ENCODE measurements at regions not wholly inside any gene's neighbourhood (a gene's known extent, or its start where the extent isn't known, plus 50 kb on each side); places are given as distances from the start of the nearest gene placed in this dataset.

GRCh38 chr6:115668211-115668610, 392.5 kb downstream of the FRK start:
- H3K36me3 ChIP-seq (ENCODE audit: insufficient read depth, low read depth, low read length): no peaks in the 10 kb centered on the region

GRCh38 chr6:115667478-115668026, 393.1 kb downstream of the FRK start:
- H3K9ac ChIP-seq (ENCODE audit: low read depth, low read length): no peak overlapping the region
- no peak overlapping the region for H3K4me3 ChIP-seq (ENCODE audit: low read length)
- H3K36me3 ChIP-seq (ENCODE audit: insufficient read depth, low read depth, low read length): no peaks in the 10 kb centered on the region
- no peaks in the 10 kb centered on the region for H3K4me1 ChIP-seq (ENCODE audit: insufficient read depth, low read length)
- H3K9me3 ChIP-seq (ENCODE audit: insufficient read depth, low read depth, low read length): no peaks in the 10 kb centered on the region
- H3K27ac ChIP-seq (ENCODE audit: low read length): no peak overlapping the region
- H3K27me3 ChIP-seq (ENCODE audit: insufficient read depth, low read length): no peaks in the 10 kb centered on the region

More at GRCh38 chr6:115668211-115668610, 392.5 kb downstream of the FRK start:
- Histone ChIP-seq H3K9ac (ENCODE audit: low read depth, low read length) (no peak overlapping the region), H3K9me3 (ENCODE audit: insufficient read depth, low read depth, low read length) (no peaks in the 10 kb centered on the region), H3K27me3 (ENCODE audit: insufficient read depth, low read length) (no peaks in the 10 kb centered on the region), H3K4me3 (ENCODE audit: low read length) (no peak overlapping the region), H3K4me1 (ENCODE audit: insufficient read depth, low read length) (no peaks in the 10 kb centered on the region), H3K27ac (ENCODE audit: low read length) (no peak overlapping the region)

DNA sequence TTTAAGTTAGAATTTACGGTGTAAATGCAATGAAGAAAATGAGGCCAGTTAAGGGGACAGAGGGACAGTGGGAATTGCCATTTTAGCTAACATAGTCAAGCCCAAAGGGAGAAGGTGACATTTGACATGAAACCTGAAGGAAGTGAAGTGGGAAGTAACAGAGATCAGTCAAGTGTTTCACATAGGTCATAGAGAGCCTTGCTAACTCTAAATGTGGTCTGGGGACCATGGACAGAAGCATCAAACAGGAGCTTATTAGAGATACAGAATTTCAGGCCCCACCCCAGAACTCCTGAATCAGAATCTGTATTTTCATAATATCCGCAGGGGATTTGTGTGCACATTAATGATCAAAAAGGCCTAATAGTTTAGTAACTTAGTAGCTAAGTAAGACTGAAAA, 393.7 kb downstream of the FRK start:
- H3K4me3 ChIP-seq (ENCODE audit: low read length): no peak overlapping the region
- H3K27me3 ChIP-seq (ENCODE audit: insufficient read depth, low read length): no peaks in the 10 kb centered on the region
- H3K27ac ChIP-seq (ENCODE audit: low read length): no peak overlapping the region
- H3K9me3 ChIP-seq (ENCODE audit: insufficient read depth, low read depth, low read length): no peaks in the 10 kb centered on the region
- no peaks in the 10 kb centered on the region for H3K36me3 ChIP-seq (ENCODE audit: insufficient read depth, low read depth, low read length)
- H3K9ac ChIP-seq (ENCODE audit: low read depth, low read length): no peak overlapping the region
- no peaks in the 10 kb centered on the region for H3K4me1 ChIP-seq (ENCODE audit: insufficient read depth, low read length)

DNA sequence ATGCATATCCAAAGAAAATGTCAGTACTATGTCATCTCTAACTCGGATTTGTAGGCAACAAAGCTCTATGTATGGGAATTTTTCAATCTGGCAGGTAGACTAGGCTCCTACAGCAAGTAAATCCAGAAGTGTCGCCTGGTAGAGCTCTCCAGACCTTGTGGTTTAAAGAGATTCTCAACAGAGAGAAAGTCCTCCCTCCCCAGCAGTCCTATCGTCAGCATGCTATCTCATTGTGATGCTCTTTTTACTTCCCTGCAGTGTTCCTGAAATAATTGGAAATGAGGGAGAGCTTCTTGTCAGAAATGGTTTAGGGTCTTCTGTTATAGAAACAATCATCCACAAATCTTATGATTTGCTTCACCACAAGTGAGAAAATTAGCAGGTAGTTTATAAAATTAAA, 395.4 kb downstream of the FRK start:
- no peak overlapping the region for H3K27ac ChIP-seq (ENCODE audit: low read length)
- no peaks in the 10 kb centered on the region for H3K27me3 ChIP-seq (ENCODE audit: insufficient read depth, low read length)
- no peak overlapping the region for H3K9ac ChIP-seq (ENCODE audit: low read depth, low read length)
- H3K36me3 ChIP-seq (ENCODE audit: insufficient read depth, low read depth, low read length): no peaks in the 10 kb centered on the region
- no peaks in the 10 kb centered on the region for H3K9me3 ChIP-seq (ENCODE audit: insufficient read depth, low read depth, low read length)
- H3K4me1 ChIP-seq (ENCODE audit: insufficient read depth, low read length): no peaks in the 10 kb centered on the region
- H3K4me3 ChIP-seq (ENCODE audit: low read length): no peak overlapping the region

DNA sequence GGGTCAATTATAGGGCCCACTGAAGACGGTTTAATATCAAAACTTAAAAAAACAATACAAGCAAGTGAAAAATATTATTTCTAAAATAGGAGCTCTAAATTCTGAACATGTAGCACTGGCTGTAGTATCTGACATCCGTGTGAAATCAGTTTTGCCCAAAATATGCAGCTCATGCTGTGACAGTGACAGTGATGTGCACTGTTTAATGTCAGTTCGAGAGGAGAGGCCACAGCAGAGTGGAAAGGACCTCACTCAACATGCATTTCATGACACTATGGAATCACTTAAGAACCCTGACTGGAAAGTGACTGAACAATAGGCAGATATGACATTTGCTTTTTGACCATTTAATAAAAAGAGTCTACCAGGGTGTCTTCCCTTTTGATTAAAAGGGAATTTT, 397.0 kb downstream of the FRK start:
- H3K4me1 ChIP-seq (ENCODE audit: insufficient read depth, low read length): no peaks in the 10 kb centered on the region
- no peak overlapping the region for H3K9ac ChIP-seq (ENCODE audit: low read depth, low read length)
- no peak overlapping the region for H3K27ac ChIP-seq (ENCODE audit: low read length)
- no peaks in the 10 kb centered on the region for H3K9me3 ChIP-seq (ENCODE audit: insufficient read depth, low read depth, low read length)
- no peaks in the 10 kb centered on the region for H3K36me3 ChIP-seq (ENCODE audit: insufficient read depth, low read depth, low read length)
- no peak overlapping the region for H3K4me3 ChIP-seq (ENCODE audit: low read length)
- no peaks in the 10 kb centered on the region for H3K27me3 ChIP-seq (ENCODE audit: insufficient read depth, low read length)

- H3K9ac ChIP-seq (ENCODE audit: low read depth, low read length): no peak overlapping the region
- no peak overlapping the region for H3K4me3 ChIP-seq (ENCODE audit: low read length)
- no peaks in the 10 kb centered on the region for H3K4me1 ChIP-seq (ENCODE audit: insufficient read depth, low read length)
- no peaks in the 10 kb centered on the region for H3K27me3 ChIP-seq (ENCODE audit: insufficient read depth, low read length)
- H3K36me3 ChIP-seq (ENCODE audit: insufficient read depth, low read depth, low read length): no peaks in the 10 kb centered on the region
- H3K9me3 ChIP-seq (ENCODE audit: insufficient read depth, low read depth, low read length): no peaks in the 10 kb centered on the region
- no peak overlapping the region for H3K27ac ChIP-seq (ENCODE audit: low read length)
Observed at GRCh38 chr6:115643762-115644161, 416.9 kb downstream of the FRK start.

DNA sequence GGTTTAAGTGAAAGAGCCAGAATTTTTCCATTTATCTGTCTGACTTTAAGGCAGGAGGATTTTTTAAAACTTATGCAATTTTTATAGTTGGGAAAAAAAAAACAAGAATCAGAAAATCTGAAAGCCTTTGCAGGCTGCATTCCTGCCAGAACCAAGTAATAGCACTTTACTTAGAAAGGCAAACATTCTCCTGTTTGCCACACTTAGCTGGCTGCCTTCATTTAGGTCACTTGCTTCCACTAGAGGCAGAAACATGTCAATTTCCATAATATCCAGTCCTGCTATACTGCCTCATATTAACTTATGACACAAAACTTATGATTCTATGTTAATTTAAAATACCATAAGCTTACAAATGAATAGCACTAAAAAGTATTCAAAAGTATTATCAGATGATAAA, 425.8 kb downstream of the FRK start:
- H3K4me1 ChIP-seq (ENCODE audit: insufficient read depth, low read length): no peaks in the 10 kb centered on the region
- no peak overlapping the region for H3K4me3 ChIP-seq (ENCODE audit: low read length)
- no peaks in the 10 kb centered on the region for H3K9me3 ChIP-seq (ENCODE audit: insufficient read depth, low read depth, low read length)
- no peaks in the 10 kb centered on the region for H3K27me3 ChIP-seq (ENCODE audit: insufficient read depth, low read length)
- H3K9ac ChIP-seq (ENCODE audit: low read depth, low read length): no peak overlapping the region
- H3K36me3 ChIP-seq (ENCODE audit: insufficient read depth, low read depth, low read length): no peaks in the 10 kb centered on the region
- H3K27ac ChIP-seq (ENCODE audit: low read length): no peak overlapping the region

GRCh38 chr6:115634131-115634530, 426.6 kb downstream of the FRK start:
- no peaks in the 10 kb centered on the region for H3K27me3 ChIP-seq (ENCODE audit: insufficient read depth, low read length)
- no peak overlapping the region for H3K9ac ChIP-seq (ENCODE audit: low read depth, low read length)
- H3K36me3 ChIP-seq (ENCODE audit: insufficient read depth, low read depth, low read length): no peaks in the 10 kb centered on the region
- no peaks in the 10 kb centered on the region for H3K9me3 ChIP-seq (ENCODE audit: insufficient read depth, low read depth, low read length)
- no peak overlapping the region for H3K27ac ChIP-seq (ENCODE audit: low read length)
- no peak overlapping the region for H3K4me3 ChIP-seq (ENCODE audit: low read length)
- H3K4me1 ChIP-seq (ENCODE audit: insufficient read depth, low read length): no peaks in the 10 kb centered on the region

DNA sequence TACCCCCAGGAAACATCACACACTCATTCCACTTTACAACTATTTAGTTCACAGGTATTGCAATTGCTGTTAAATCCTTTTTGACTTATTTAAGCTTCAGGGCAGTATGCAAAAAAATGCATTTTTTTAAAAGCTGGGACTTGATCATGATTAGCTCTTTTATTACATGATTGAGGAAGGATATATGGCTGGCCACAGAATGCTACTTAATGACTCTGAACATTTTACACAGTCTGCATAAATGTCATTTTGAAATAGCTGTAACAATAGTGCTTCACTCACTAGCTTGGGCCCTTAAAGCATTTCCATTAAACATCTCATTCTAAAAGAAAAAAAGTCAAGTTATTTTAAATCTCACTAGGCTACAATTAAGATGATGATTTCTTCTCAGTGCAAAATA, 429.7 kb downstream of the FRK start:
- no peaks in the 10 kb centered on the region for H3K9me3 ChIP-seq (ENCODE audit: insufficient read depth, low read depth, low read length)
- H3K36me3 ChIP-seq (ENCODE audit: insufficient read depth, low read depth, low read length): no peaks in the 10 kb centered on the region
- H3K9ac ChIP-seq (ENCODE audit: low read depth, low read length): no peak overlapping the region
- H3K27me3 ChIP-seq (ENCODE audit: insufficient read depth, low read length): no peaks in the 10 kb centered on the region
- no peak overlapping the region for H3K27ac ChIP-seq (ENCODE audit: low read length)
- H3K4me1 ChIP-seq (ENCODE audit: insufficient read depth, low read length): no peaks in the 10 kb centered on the region
- H3K4me3 ChIP-seq (ENCODE audit: low read length): no peak overlapping the region

- H3K4me3 ChIP-seq (ENCODE audit: low read length): no peak overlapping the region
Observed at GRCh38 chr6:115630424-115631024, 430.2 kb downstream of the FRK start.

DNA sequence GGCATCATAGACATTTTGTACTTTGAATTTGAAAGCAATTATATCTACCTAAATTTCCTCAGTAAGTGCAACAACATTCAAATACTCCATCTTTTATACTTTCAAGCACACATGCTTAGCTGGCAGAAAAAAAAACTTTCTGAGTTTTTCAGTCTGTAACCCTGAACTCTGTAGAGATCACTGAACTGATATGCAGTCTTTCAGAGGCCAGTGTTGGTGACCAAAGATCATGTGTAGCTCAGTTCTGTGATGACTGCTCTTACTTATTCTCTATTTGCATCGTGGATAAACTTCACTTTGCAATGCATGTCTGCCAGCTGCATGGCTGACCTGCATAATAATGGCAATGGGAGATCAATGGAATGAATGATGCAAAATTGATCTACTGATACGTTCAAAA, 431.3 kb downstream of the FRK start:
- no peak overlapping the region for H3K9ac ChIP-seq (ENCODE audit: low read depth, low read length)
- H3K27me3 ChIP-seq (ENCODE audit: insufficient read depth, low read length): no peaks in the 10 kb centered on the region
- no peak overlapping the region for H3K4me3 ChIP-seq (ENCODE audit: low read length)
- no peaks in the 10 kb centered on the region for H3K4me1 ChIP-seq (ENCODE audit: insufficient read depth, low read length)
- H3K27ac ChIP-seq (ENCODE audit: low read length): no peak overlapping the region
- H3K9me3 ChIP-seq (ENCODE audit: insufficient read depth, low read depth, low read length): no peaks in the 10 kb centered on the region
- H3K36me3 ChIP-seq (ENCODE audit: insufficient read depth, low read depth, low read length): no peaks in the 10 kb centered on the region

More at GRCh38 chr6:115630424-115631024, 430.2 kb downstream of the FRK start:
- Histone ChIP-seq H3K36me3 (ENCODE audit: insufficient read depth, low read depth, low read length) (no peaks in the 10 kb centered on the region), H3K27me3 (ENCODE audit: insufficient read depth, low read length) (no peaks in the 10 kb centered on the region), H3K27ac (ENCODE audit: low read length) (no peak overlapping the region), H3K9ac (ENCODE audit: low read depth, low read length) (no peak overlapping the region), H3K9me3 (ENCODE audit: insufficient read depth, low read depth, low read length) (no peaks in the 10 kb centered on the region), H3K4me1 (ENCODE audit: insufficient read depth, low read length) (no peaks in the 10 kb centered on the region)

DNA sequence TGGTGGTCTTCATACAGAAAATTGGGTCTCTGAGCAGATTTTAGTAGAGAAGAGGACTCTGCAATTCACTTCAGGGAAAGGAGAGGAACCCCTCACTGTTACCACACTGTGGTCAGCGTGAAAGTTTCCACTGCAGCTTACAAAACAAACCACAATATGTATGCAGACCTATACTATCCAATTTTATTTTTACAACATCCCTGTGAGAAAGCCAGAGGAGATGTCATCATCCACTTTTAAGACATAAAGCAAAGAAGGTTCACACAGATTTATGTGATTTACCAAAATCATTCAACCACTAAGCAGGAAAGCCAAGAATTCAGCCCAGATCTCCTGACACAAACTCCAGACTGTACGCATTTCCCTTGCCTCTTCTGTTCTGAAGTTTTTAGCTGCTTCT, 442.4 kb downstream of the FRK start:
- Histone ChIP-seq H3K9me3 (ENCODE audit: insufficient read depth, low read depth, low read length) (no peaks in the 10 kb centered on the region), H3K9ac (ENCODE audit: low read depth, low read length) (no peak overlapping the region), H3K27ac (ENCODE audit: low read length) (no peak overlapping the region), H3K27me3 (ENCODE audit: insufficient read depth, low read length) (no peaks in the 10 kb centered on the region), H3K4me3 (ENCODE audit: low read length) (no peak overlapping the region), H3K36me3 (ENCODE audit: insufficient read depth, low read depth, low read length) (no peaks in the 10 kb centered on the region), H3K4me1 (ENCODE audit: insufficient read depth, low read length) (no peaks in the 10 kb centered on the region)

Measured in iPS-20b (cell line).